DND-41 (cell line): ENCODE measurements at regions not wholly inside any gene's neighbourhood (a gene's known extent, or its start where the extent isn't known, plus 50 kb on each side); places are given as distances from the start of the nearest gene placed in this dataset.

Experiments used
- CTCF ChIP-seq: IDR thresholded peaks from 2 replicates; pipeline ENCODE4 v1.5.1; 2012; ENCODE audit warnings: borderline replicate concordance, low read length, moderate library complexity, mild to moderate bottlenecking; ENCODE audit not compliant: poor library complexity, severe bottlenecking; ENCODE audit errors: extremely low read depth
- EZH2 ChIP-seq: IDR thresholded peaks from 3 replicates; pipeline ENCODE4 v1.6.1; 2012; ENCODE audit warnings: borderline replicate concordance, low read depth, mild to moderate bottlenecking, moderate library complexity, low read length, inconsistent platforms; ENCODE audit not compliant: severe bottlenecking

- TF ChIP-seq CTCF, result no peak
- TF ChIP-seq EZH2, result no peak
Measured at GRCh38 chr12:38099686-38100085, 216.9 kb upstream of the ALG10B start.
